GM18508 (cell line): ENCODE measurements at regions not wholly inside any gene's neighbourhood (a gene's known extent, or its start where the extent isn't known, plus 50 kb on each side); places are given as distances from the start of the nearest gene placed in this dataset.
A peak's percentile ranks its signal among the peaks of the same experiment; 100 is the strongest.

Experiments
- ATAC-seq: cut with Tn5 transposase; IDR thresholded peaks from one replicate; pipeline ENCODE4 v1.9.1; 2021; ENCODE audit warnings: moderate number of reproducible peaks; ENCODE audit not compliant: insufficient read depth, unreplicated experiment

GRCh38 chr13:50575138-50575537, 268.4 kb downstream of the DLEU7 start:
- ATAC-seq: no peak

GRCh38 chr13:50576156-50576555, 267.3 kb downstream of the DLEU7 start:
- no peak for ATAC-seq

- ATAC-seq: no peak
Observed at GRCh38 chr13:50577806-50578205, 265.7 kb downstream of the DLEU7 start.

GRCh38 chr13:50580684-50581305, 262.7 kb downstream of the DLEU7 start:
- no peak for ATAC-seq

- ATAC-seq: no peak
Observed at GRCh38 chr13:50581586-50582196, 261.8 kb downstream of the DLEU7 start.

GRCh38 chr13:50584856-50585580, 258.5 kb downstream of the DLEU7 start:
- ATAC-seq: no peak

GRCh38 chr13:50585674-50586413, 257.6 kb downstream of the DLEU7 start:
- no peak for ATAC-seq

- ATAC-seq: no peak
Observed at GRCh38 chr13:50586414-50587083, 256.9 kb downstream of the DLEU7 start.

GRCh38 chr13:50587115-50587514, 256.4 kb downstream of the DLEU7 start:
- ATAC-seq: no peak

GRCh38 chr13:50587645-50588373, 255.7 kb downstream of the DLEU7 start:
- ATAC-seq: no peak

- ATAC-seq: no peak
Observed at GRCh38 chr13:50588491-50589130, 254.9 kb downstream of the DLEU7 start.

GRCh38 chr13:50589139-50589538, 254.4 kb downstream of the DLEU7 start:
- ATAC-seq: no peak

GRCh38 chr13:50589651-50590054, 253.8 kb downstream of the DLEU7 start:
- no peak for ATAC-seq

- no peak for ATAC-seq
Observed at GRCh38 chr13:50592412-50593155, 250.9 kb downstream of the DLEU7 start.

GRCh38 chr13:50593207-50593606, 250.3 kb downstream of the DLEU7 start:
- ATAC-seq: no peak

GRCh38 chr13:50594276-50595051, 249.0 kb downstream of the DLEU7 start:
- ATAC-seq: peak; percentile 65

GRCh38 chr13:50595196-50595595, 248.3 kb downstream of the DLEU7 start:
- ATAC-seq: no peak

- no peak for ATAC-seq
Observed at GRCh38 chr13:50596156-50596555, 247.3 kb downstream of the DLEU7 start.
